Activated CD4-positive, alpha-beta T cell treated with anti-CD3 and anti-CD28 coated beads, Interleukin-2, amount 50 U/mL, for 24 hours (primary cell): ENCODE measurements at regions not wholly inside any gene's neighbourhood (a gene's known extent, or its start where the extent isn't known, plus 50 kb on each side); places are given as distances from the start of the nearest gene placed in this dataset.

ENCODE experiments used
- DNase-seq, 2 donors: peaks; one replicate each; pipeline ENCODE4 v3.0.0-alpha.2; 2020; ENCODE audit warnings: low read depth in 1 of 2, low spot score in 1 of 2

- no peak for DNase-seq
Observed at GRCh38 chr5:167511276-167511675, 780.2 kb upstream of the WWC1 start.

- no peak for DNase-seq
Observed at GRCh38 chr5:167512111-167512510, 779.3 kb upstream of the WWC1 start.

GRCh38 chr5:167513381-167513780 is 778.1 kb upstream of the WWC1 start:
- DNase-seq, result no peak

- DNase-seq, result no peak
Observed at GRCh38 chr5:167514461-167514860, 777.0 kb upstream of the WWC1 start.

GRCh38 chr5:167525004-167525403 is 766.4 kb upstream of the WWC1 start:
- DNase-seq, result no peak

GRCh38 chr5:167528651-167529050 is 762.8 kb upstream of the WWC1 start:
- DNase-seq, result no peak

- DNase-seq, result no peak
Observed at GRCh38 chr5:167530548-167530947, 760.9 kb upstream of the WWC1 start.

GRCh38 chr5:167533814-167534795 is 757.3 kb upstream of the WWC1 start:
- DNase-seq, result no peak

GRCh38 chr5:167539747-167540146 is 751.7 kb upstream of the WWC1 start:
- no peak for DNase-seq

GRCh38 chr5:167546270-167546669 is 745.2 kb upstream of the WWC1 start:
- DNase-seq, result no peak

GRCh38 chr5:167552356-167552755 is 739.1 kb upstream of the WWC1 start:
- no peak for DNase-seq

GRCh38 chr5:167553511-167553910 is 737.9 kb upstream of the WWC1 start:
- no peak for DNase-seq

- no peak for DNase-seq
Observed at GRCh38 chr5:167554564-167555290, 736.7 kb upstream of the WWC1 start.

- DNase-seq, result no peak
Observed at GRCh38 chr5:167555565-167556166, 735.8 kb upstream of the WWC1 start.

GRCh38 chr5:167557359-167557758 is 734.1 kb upstream of the WWC1 start:
- no peak for DNase-seq

- DNase-seq, result no peak
Observed at GRCh38 chr5:167561796-167562195, 729.6 kb upstream of the WWC1 start.

- DNase-seq, result no peak
Observed at GRCh38 chr5:167564275-167564674, 727.2 kb upstream of the WWC1 start.

GRCh38 chr5:167565189-167565954 is 726.1 kb upstream of the WWC1 start:
- no peak for DNase-seq

- DNase-seq, result no peak
Observed at GRCh38 chr5:167570431-167570830, 721.0 kb upstream of the WWC1 start.

GRCh38 chr5:167571824-167572223 is 719.6 kb upstream of the WWC1 start:
- no peak for DNase-seq
